GM19397 (cell line): ENCODE measurements at regions not wholly inside any gene's neighbourhood (a gene's known extent, or its start where the extent isn't known, plus 50 kb on each side); places are given as distances from the start of the nearest gene placed in this dataset.
A peak's percentile ranks its signal among the peaks of the same experiment; 100 is the strongest.
"Not testable (repeated sequence)": the region's sequence is repeated elsewhere in the genome, so short reads cannot be mapped to it uniquely, and the experiment has no call there.

Source experiments
- ATAC-seq: cut with Tn5 transposase; IDR thresholded peaks from one replicate; pipeline ENCODE4 v1.9.1; 2021; ENCODE audit warnings: mild to moderate bottlenecking, moderate library complexity; ENCODE audit not compliant: unreplicated experiment

DNA sequence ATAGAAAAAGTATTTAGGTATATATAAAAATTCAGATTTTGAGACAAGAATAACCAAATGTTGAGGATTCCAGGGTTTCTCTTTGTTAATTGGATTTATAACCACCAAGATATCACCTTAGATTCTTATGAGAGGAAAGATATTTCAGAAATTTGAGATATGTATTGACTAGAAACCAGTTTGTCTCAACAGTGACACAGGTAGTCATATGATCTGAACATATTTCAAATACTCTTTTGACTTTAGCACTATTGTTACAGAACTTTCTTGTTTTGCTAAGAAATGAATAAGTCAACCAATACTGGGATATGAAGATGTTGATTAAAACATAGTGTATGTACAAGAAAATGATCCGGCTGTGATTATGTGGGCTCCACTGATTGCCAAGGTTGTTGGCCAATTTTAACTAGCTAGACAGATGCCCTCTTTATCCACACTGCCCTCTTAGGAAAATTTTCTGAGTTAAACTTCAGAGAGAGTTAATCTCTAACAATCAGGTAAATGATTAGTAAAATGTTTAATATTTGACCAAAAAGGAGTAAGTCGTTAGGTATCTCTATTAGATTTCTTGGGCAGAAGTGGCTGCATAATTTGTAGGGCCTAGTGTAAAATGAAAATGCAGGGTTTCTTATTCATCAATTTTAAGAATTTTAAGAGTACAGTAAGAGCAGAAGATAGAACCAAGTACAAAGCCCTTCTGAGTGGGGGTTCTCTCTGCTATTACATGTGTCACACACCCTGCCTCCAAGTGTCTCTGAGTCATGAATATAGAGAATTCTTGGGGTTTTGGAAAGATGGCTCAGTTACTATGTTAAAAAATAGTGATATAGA lies 376.0 kb downstream of the TFEC start:
- ATAC-seq: peak; percentile 54

DNA sequence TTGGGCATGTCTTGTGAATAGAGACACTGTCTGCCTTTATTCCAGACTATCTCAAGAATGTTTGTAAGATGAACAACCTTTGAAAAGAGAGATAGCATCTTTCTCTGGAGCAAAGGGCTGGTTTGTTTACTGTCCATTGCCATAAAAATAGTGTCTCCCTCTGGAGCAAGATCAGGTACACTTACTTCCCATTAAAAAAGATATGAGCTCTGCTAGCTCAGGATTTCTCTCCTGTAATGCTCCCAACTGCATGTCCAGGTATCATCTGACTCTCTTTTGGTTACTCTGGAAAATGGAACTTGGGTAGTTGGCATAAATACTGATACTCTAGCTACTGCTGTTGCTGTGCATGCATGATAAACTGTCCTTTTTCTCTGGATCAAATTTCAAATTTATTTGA lies 381.1 kb downstream of the TFEC start:
- no peak for ATAC-seq

DNA sequence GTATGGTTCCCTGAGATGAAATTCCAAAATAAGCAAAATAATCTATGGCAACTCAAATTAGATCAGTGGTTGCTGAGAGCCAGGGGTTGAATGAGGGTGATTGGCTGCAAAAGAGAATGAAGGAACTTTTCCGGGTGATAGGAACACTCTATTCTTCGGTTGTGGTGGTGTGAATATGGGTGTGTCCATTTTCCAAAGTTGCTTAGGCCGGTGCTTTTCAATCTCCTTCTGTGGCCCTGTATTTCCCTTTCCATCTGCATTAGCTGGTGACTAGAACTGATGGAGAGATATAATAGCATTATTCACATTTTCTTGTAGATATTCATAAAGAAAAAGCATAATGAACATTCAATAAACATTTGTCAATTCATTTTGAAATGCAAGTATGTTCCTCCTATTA lies 382.9 kb downstream of the TFEC start:
- no peak for ATAC-seq

DNA sequence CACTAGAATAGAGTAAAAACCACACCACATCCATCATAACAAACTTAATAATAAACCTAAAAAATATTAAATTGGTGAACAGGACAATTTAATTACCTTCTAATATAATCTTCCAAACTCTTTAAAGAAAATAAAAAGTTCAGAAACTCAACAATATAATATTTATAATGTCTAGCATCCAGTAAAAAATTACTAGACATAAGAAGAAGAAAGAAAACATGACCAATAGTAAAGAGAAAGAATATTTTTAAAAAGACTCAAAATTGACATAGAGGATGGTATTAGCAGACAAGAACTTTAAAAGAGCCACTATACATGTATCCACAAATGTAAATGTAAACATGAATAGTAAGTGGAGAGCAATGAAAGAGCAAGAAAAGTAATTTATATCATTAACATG lies 388.4 kb downstream of the TFEC start:
- no peak for ATAC-seq

DNA sequence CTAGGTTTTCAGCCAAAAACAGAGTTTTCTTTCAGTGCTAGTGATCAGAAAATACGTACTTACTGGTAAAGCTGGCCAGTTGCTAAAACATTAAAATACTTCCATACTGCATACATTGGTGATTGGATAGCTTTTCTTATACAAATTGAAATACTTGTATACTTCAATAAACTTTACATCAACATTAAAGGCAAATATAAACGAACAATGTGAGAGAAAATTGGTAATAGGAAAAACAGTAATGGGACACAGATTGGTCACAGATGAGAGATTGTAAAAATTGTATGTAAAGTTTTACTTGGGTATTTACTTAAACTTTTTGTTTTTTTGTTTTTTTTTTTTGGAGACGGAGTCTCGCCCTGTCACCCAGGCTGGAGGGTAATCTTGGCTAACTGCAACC lies 391.7 kb downstream of the TFEC start:
- ATAC-seq: no peak

DNA sequence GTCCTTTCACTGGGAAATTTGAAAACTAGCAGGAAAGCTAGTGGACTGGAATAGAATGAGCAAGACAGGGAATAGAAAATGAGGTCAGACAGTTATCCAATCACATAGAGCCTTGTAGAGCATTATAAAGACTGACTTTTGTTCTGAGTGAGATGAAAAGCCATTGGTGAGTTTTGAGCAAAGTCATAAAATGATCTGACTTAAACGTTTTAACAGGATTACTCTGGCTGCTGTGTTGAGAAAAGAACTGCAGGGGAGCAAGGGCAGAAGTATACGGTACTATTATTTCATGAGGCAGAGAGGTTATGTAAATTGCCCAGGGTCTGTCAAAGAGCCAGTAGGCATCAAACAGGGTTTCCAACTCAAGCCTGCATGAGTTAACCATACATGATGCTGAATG lies 393.4 kb downstream of the TFEC start:
- no peak for ATAC-seq

DNA sequence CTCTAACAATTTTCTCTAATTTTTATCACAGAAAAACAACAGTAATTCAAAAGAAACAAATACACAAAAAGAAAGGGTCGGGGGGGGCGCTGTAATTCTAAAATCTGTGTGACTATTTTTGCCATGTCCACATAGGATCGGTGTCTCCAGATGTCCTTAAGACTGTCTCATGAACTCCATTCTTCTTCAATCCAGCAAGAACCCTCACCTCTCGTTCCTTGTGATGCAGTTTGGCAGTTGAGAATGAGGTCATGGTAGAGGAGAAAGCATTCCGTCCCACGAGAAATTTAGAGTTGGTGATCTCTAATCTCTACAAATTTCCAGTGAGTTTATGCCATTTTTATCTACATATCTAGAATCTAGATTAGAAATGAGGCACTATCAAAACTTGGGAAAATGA lies 394.7 kb downstream of the TFEC start:
- no peak for ATAC-seq

DNA sequence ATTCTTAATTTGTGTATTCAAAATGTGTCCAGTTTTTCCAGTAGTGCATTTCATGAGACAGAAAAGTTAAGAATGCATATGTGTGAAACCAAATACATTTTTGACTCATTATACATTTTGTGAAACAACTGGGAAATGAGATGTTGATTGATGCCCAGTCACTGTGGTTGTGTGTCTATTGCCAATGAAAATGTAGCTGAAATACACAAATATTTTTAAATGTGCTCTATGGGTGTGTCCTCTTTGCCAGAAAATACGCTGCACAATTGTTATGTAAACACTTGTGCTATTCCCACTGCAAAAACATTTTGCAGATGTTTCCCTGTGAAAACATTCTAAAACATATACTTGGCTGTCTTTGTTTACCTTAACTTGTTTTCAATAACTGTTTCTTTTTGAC lies 395.2 kb downstream of the TFEC start:
- ATAC-seq: no peak

DNA sequence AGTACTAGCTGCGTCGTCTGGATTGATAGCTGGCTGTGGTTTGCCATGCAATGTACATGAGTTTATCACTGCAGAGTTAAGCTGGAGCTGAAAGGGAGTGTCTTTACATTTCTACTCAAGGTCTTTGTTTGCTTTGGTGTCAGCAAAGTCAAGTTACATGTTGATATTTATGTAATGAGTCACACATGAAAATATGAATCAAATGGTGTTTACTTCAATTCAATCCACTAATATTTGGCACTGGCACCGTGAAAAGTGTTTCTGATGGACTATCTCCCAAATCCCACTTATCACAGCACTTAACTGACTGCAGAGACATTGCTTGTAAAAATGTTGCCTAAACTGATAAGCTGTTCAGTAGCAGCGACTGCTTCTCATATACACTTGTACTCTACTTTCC lies 395.9 kb downstream of the TFEC start:
- no peak for ATAC-seq

DNA sequence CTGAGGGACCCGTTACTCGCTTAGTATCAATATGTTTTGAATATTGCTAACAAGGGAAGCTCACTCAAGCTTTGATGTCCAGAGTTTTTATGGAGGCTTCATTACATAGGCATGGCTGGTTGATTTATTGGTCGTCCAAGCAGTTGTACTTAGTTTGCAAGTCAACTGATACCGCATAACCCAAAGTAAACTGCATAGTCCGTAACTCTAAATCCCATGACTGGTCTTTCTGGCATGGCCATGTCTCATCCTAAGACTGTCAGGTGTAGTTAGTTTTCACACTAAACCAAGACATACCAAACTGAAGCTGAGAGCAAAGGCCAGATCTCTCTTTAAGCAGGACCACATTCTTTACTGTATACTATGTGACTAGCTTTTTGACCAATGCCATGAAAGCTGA lies 397.9 kb downstream of the TFEC start:
- no peak for ATAC-seq

DNA sequence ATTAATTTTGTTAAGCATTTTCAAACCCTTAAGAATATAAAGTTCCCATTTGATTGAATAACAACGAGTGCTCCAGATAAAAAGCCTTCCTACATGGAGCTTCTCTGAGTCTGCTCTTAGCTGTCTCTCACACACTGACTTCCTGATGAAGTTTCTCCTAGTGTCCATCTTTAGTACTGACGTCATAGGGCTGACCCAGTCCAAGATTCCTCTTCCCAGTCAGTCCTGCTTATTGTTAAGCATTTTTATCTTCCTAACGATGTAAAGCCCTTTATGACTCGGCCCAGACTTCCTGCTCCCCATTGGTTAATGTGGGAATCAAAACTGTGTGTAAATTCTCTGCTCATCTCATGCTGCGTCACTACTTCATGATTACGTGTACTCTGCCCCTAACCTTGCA lies 398.8 kb downstream of the TFEC start:
- ATAC-seq: no peak

DNA sequence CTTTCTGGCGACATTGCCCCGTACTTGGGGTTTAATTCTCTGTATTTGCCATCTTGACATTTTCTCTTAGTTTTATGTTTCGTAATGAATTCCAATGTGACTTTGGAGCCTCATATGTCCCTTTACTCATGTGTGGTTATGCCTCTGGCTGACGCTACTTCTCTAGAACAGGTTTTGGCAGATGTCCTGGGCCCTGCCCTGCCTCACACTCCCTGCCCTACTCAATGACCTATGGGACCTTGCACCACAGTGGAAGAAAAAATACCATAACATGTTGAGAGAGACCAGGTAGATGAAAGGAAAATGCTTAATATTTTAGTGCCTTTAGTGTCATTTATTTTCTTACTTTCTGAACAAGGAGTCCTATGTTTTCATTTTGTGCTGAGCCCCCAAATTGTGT lies 400.5 kb downstream of the TFEC start:
- ATAC-seq: no peak

DNA sequence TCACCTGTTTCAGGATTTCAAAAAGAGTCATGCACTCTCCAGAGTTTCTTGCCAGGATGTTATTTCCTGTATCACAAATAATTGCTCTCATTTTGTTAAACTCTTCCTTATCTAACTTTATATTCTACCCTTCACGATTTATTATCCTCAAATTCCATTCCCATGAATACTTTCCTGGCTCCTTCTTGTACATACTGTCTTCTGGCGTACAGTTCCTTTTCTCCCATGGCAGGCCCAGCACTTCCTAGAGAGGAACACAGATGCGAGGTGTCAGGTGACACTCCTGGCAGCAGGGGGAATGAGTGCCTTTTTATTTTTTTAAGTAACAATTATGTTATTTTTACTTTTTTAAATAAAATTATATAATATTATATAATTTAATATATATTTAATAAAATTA lies 411.9 kb downstream of the TFEC start:
- no peak for ATAC-seq

DNA sequence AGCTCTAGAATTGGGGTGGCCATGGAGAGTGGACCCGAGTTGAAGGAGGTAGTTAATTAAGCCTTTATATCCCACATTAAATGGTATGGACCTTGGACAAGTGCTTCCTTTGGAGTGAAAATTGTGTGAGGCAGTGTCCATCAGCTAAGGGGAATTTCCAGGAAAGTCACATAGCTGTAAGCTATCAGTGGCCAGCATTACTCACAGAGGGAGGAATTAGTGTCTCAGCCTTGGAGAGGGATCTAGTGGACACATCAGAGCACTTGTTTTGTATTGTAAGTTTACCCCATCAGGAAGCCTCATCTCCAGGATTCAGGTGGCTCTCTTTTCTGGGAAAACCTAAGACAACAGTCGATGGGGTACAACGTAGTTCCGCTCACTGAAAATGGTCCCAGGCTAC lies 416.7 kb downstream of the TFEC start:
- no peak for ATAC-seq

DNA sequence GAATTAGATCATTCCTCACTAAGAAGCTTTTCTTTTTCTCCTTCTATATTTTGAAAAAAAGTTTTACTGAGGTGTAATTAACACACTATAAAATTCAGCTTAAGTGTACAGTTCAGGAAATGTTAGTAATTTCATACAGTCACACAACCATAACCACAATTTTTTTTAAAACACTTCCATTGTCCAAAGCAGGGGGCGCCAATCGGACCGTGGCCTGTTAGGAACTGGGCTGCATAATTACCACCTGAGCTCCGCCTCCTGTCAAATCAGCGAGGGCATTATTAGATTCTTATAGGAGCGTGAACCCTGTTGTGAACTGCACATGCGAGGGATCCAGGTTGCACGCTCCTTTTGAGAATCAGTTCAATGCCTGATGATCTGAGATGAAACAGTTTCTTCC lies 427.1 kb downstream of the TFEC start:
- ATAC-seq: no peak

DNA sequence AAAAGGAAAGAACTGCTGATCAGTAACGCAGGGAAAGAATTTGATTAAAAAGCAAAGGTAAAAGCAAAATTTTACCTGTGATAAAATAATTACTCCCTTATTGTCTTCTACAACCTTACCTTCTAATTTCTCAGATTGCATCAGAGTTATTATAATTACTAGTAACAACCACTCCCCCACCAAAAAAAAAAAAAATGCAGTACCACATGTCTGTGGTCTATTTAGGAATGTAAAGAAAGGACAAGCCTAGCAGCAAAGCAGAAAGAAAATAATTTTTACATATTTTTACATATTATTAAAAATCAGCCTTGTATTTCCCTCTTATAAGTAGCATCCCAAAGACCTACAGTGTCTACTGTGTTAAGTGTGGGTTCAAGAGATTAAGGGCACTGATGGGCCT lies 430.4 kb downstream of the TFEC start:
- ATAC-seq: no peak

DNA sequence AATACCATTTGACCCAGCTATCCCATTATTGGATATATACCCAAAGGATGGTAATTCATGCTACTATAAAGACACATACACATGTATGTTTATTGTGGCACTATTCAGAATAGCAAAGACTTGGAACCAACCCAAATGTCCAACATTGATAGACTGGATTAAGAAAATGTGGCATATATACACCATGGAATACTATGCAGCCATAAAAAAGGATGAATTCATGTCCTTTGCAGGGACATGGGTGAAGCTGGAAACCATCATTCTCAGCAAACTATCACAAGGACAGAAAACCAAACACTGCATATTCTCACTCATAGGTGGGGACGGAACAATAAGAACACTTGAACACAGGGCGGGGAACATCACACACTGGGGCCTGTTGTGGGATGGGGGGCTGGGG lies 431.4 kb downstream of the TFEC start:
- ATAC-seq: not testable (repeated sequence)

DNA sequence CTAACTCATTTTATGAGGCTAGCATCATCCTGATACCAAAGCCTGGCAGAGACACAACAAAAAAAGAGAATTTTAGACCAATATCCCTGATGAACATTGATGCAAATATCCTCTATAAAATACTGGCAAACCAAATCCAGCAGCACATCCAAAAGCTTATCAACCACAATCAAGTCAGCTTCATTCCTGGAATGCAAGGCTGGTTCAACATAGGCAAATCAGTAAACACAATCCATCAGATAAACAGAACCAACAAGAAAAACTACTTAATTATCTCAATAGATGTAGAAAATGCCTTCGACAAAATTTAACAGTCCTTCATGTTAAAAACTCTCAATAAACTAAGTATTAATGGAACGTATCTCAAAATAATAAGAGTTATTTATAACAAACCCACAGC lies 433.3 kb downstream of the TFEC start:
- not testable (repeated sequence) for ATAC-seq

DNA sequence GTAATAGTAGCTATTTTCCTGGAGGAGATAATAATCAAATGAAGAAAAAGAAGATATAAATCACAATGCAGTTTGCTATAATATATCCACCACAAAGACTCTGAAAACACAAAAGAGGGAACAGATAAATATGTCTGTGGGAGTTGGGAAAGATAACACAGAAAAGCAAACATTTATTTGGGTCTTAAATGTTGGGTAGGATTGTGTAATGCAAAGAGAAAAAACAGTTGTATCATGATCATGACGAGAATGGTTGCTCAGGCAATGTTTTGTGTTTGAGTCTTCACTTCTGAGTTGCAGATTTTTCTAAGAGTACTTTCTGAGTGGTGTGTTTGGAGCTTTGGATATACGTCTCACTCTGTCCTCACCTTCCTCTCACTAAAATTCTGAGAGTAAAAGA lies 437.5 kb downstream of the TFEC start:
- no peak for ATAC-seq

DNA sequence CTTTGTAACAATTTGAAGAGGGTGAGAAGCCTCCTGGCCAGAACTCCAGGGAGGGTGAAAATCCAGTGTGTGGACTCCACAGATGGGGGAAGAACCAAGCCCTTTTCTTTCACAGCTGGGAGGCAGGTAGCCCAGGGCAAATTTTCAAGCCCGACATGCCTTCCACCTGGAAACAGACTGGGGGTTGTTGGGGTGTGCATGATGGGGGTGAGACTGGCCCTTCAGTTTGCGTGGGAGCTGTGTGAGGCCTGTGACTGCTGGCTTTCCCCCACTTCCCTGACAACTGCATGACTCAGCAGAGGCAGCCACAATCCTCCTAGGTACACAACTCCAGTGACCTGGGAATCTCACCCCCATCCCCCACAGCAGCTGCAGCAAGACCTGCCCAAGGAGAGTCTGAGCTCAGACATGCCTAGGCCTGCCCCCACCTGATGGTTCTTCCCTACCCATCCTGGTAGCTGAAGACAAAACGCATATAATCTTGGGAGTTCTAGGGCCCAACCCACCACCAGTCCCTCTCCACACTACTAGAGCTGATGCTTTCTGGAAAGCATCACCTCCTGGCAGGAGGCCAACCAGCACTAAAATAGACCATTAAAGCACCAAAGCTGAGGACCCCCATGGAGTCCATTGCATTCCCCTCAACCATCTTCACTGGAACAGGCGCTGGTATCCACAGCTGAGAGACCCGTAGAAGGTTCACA lies 445.4 kb downstream of the TFEC start:
- ATAC-seq: no peak

DNA sequence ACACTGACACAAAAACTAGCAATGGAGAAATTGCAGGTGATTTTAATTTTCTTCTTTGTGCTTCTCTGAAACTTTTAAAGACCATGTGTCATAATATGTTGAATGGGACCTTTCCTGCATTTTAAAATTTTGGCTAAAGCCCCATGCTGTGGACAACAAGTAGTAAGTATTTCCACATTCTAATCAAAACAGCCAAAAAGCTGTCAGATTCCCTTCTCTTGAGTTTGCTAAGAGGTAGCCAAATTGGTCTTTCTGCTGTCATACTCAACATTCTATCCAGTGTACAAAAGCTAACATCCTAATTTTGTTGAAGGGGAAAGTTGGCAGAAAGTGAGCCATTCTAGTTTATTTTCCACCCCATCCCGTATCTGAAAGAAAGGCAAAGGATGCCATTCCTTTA lies 447.6 kb downstream of the TFEC start:
- no peak for ATAC-seq

DNA sequence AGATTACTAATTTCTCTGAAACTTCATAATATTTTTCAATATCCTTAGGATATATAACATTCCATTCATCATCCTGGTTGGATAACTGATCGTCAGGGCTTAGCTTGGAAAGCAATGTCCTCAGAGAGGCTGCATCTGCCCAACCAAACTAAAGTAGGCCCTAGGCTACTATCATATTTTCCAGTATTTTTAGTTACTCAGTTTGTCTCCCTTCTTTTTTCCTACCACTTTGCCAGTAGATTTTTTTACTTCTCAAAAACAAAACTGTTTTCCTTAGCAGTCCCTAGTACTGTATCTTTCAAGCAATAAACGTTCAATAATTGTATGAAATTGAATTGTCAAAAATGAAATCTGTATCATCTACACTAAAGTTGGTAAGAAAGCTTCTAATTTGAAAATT lies 452.0 kb downstream of the TFEC start:
- ATAC-seq: no peak
